ENCODE measurements at regions not wholly inside any gene's neighbourhood (a gene's known extent, or its start where the extent isn't known, plus 50 kb on each side); places are given as distances from the start of the nearest gene placed in this dataset.
"Not testable (repeated sequence)": the region's sequence is repeated elsewhere in the genome, so short reads cannot be mapped to it uniquely, and the experiment has no call there.

GRCh38 chr4:11894977-11895376, 466.3 kb upstream of the HS3ST1 start:
- DNase-seq = no peak

- DNase-seq = no peak
Observed at GRCh38 chr4:11894221-11894620, 465.5 kb upstream of the HS3ST1 start.

GRCh38 chr4:11889099-11889498, 460.4 kb upstream of the HS3ST1 start:
- DNase-seq = no peak

GRCh38 chr4:11881947-11882346, 453.3 kb upstream of the HS3ST1 start:
- no peak for DNase-seq

- no peak for DNase-seq
Observed at GRCh38 chr4:11881364-11881763, 452.7 kb upstream of the HS3ST1 start.

- no peak for DNase-seq
Observed at GRCh38 chr4:11878241-11878640, 449.5 kb upstream of the HS3ST1 start.

- DNase-seq = no peak
Observed at GRCh38 chr4:11876104-11876503, 447.4 kb upstream of the HS3ST1 start.

- DNase-seq = no peak
Observed at GRCh38 chr4:11869191-11869870, 440.6 kb upstream of the HS3ST1 start.

- no peak for DNase-seq
Observed at GRCh38 chr4:11866391-11866790, 437.7 kb upstream of the HS3ST1 start.

GRCh38 chr4:11860996-11861395, 432.3 kb upstream of the HS3ST1 start:
- DNase-seq = no peak

GRCh38 chr4:11857881-11858280, 429.2 kb upstream of the HS3ST1 start:
- no peak for DNase-seq

GRCh38 chr4:11847167-11847566, 418.5 kb upstream of the HS3ST1 start:
- DNase-seq = no peak

- DNase-seq = no peak
Observed at GRCh38 chr4:11843927-11844326, 415.2 kb upstream of the HS3ST1 start.

GRCh38 chr4:11843340-11843739, 414.6 kb upstream of the HS3ST1 start:
- no peak for DNase-seq

- DNase-seq = no peak
Observed at GRCh38 chr4:11842620-11843263, 414.0 kb upstream of the HS3ST1 start.

GRCh38 chr4:11839889-11840288, 411.2 kb upstream of the HS3ST1 start:
- no peak for DNase-seq

GRCh38 chr4:11831739-11832138, 403.0 kb upstream of the HS3ST1 start:
- no peak for DNase-seq

- DNase-seq = no peak
Observed at GRCh38 chr4:11824566-11824965, 395.9 kb upstream of the HS3ST1 start.

- DNase-seq = no peak
Observed at GRCh38 chr4:11821772-11822430, 393.2 kb upstream of the HS3ST1 start.

GRCh38 chr4:11817088-11817487, 388.4 kb upstream of the HS3ST1 start:
- no peak for DNase-seq

GRCh38 chr4:11814758-11815157, 386.1 kb upstream of the HS3ST1 start:
- no peak for DNase-seq

GRCh38 chr4:11813951-11814446, 385.3 kb upstream of the HS3ST1 start:
- no peak for DNase-seq

GRCh38 chr4:11811521-11811920, 382.8 kb upstream of the HS3ST1 start:
- DNase-seq = not testable (repeated sequence)

GRCh38 chr4:11805842-11806241, 377.1 kb upstream of the HS3ST1 start:
- no peak for DNase-seq

All from activated CD4-positive, alpha-beta T cell treated with anti-CD3 and anti-CD28 coated beads for 48 hours (primary cell).